ENCODE measurements at regions not wholly inside any gene's neighbourhood (a gene's known extent, or its start where the extent isn't known, plus 50 kb on each side); places are given as distances from the start of the nearest gene placed in this dataset.
"Not testable (repeated sequence)": the region's sequence is repeated elsewhere in the genome, so short reads cannot be mapped to it uniquely, and the experiment has no call there.

GRCh38 chr5:125976421-125977000 is 446.7 kb upstream of the GRAMD2B start:
- no peak for DNase-seq (ENCODE audit: low spot score)
- intact Hi-C loops (cut with DNase I): no loop called here

GRCh38 chr5:125978015-125978414 is 445.2 kb upstream of the GRAMD2B start:
- intact Hi-C loops (cut with DNase I): no loop called here

GRCh38 chr5:125979636-125980035 is 443.6 kb upstream of the GRAMD2B start:
- no peak for DNase-seq (ENCODE audit: low spot score)
- intact Hi-C loops (cut with DNase I): no loop called here

More at GRCh38 chr5:125978015-125978414, 445.2 kb upstream of the GRAMD2B start:
- DNase-seq (ENCODE audit: low spot score): no peak

- intact Hi-C loops (cut with DNase I): no loop called here
- no peak for DNase-seq (ENCODE audit: low spot score)
Observed at GRCh38 chr5:125981016-125981415, 442.2 kb upstream of the GRAMD2B start.

GRCh38 chr5:125987677-125988255 is 435.4 kb upstream of the GRAMD2B start:
- intact Hi-C loops (cut with DNase I): no loop called here
- DNase-seq (ENCODE audit: low spot score): no peak

- intact Hi-C loops (cut with DNase I): no loop called here
- no peak for DNase-seq (ENCODE audit: low spot score)
Observed at GRCh38 chr5:125992050-125992449, 431.2 kb upstream of the GRAMD2B start.

- not testable (repeated sequence) for DNase-seq (ENCODE audit: low spot score)
- intact Hi-C loops (cut with DNase I): loop anchor here (5.0 kb wide), 1 partner anchor 43 kb away; no protein-coding TSS in a partner anchor
Observed at GRCh38 chr5:125999271-126000030, 423.8 kb upstream of the GRAMD2B start.

GRCh38 chr5:126000507-126000906 is 422.7 kb upstream of the GRAMD2B start:
- intact Hi-C loops (cut with DNase I): loop anchor here (5.0 kb wide), 1 partner anchor 42 kb away; no protein-coding TSS in a partner anchor
- DNase-seq (ENCODE audit: low spot score): no peak

- intact Hi-C loops (cut with DNase I): loop anchor here (5.0 kb wide), 1 partner anchor 40 kb away; no protein-coding TSS in a partner anchor
- peak; percentile 76 for DNase-seq (ENCODE audit: low spot score)
Observed at GRCh38 chr5:126002222-126002897, 420.8 kb upstream of the GRAMD2B start.

- intact Hi-C loops (cut with DNase I): loop anchor here (5.0 kb wide), 1 partner anchor 39 kb away; no protein-coding TSS in a partner anchor
- DNase-seq (ENCODE audit: low spot score): no peak
Observed at GRCh38 chr5:126003309-126003708, 419.9 kb upstream of the GRAMD2B start.

- DNase-seq (ENCODE audit: low spot score): no peak
- intact Hi-C loops (cut with DNase I): loop anchor here (5.0 kb wide), 1 partner anchor 38 kb away; no protein-coding TSS in a partner anchor
Observed at GRCh38 chr5:126004636-126005035, 418.6 kb upstream of the GRAMD2B start.

- intact Hi-C loops (cut with DNase I): no loop called here
- no peak for DNase-seq (ENCODE audit: low spot score)
Observed at GRCh38 chr5:126007841-126008240, 415.4 kb upstream of the GRAMD2B start.

- intact Hi-C loops (cut with DNase I): no loop called here
Observed at GRCh38 chr5:126009566-126009965, 413.6 kb upstream of the GRAMD2B start.

GRCh38 chr5:126011526-126011925 is 411.7 kb upstream of the GRAMD2B start:
- intact Hi-C loops (cut with DNase I); DNase-seq (ENCODE audit: low spot score): not testable (repeated sequence)

More at GRCh38 chr5:126009566-126009965, 413.6 kb upstream of the GRAMD2B start:
- no peak for DNase-seq (ENCODE audit: low spot score)

- intact Hi-C loops (cut with DNase I): no loop called here
- no peak for DNase-seq (ENCODE audit: low spot score)
Observed at GRCh38 chr5:126014676-126015075, 408.5 kb upstream of the GRAMD2B start.

GRCh38 chr5:126015235-126016181 is 407.7 kb upstream of the GRAMD2B start:
- DNase-seq (ENCODE audit: low spot score): no peak
- intact Hi-C loops (cut with DNase I): no loop called here

- intact Hi-C loops (cut with DNase I): no loop called here
- no peak for DNase-seq (ENCODE audit: low spot score)
Observed at GRCh38 chr5:126016256-126016655, 407.0 kb upstream of the GRAMD2B start.

- intact Hi-C loops (cut with DNase I): no loop called here
- DNase-seq (ENCODE audit: low spot score): no peak
Observed at GRCh38 chr5:126017096-126017495, 406.1 kb upstream of the GRAMD2B start.

GRCh38 chr5:126020770-126021169 is 402.4 kb upstream of the GRAMD2B start:
- intact Hi-C loops (cut with DNase I): no loop called here
- no peak for DNase-seq (ENCODE audit: low spot score)
